SH-SY5Y (cell line): ENCODE measurements at regions not wholly inside any gene's neighbourhood (a gene's known extent, or its start where the extent isn't known, plus 50 kb on each side); places are given as distances from the start of the nearest gene placed in this dataset.

ENCODE experiments used
- GATA2 ChIP-seq: IDR thresholded peaks from 2 replicates; pipeline ENCODE4 v1.6.1; 2011; ENCODE audit warnings: mild to moderate bottlenecking, low read depth, low read length
- GATA3 ChIP-seq: IDR thresholded peaks from 2 replicates; pipeline ENCODE4 v1.6.1; 2011; ENCODE audit warnings: low read depth, mild to moderate bottlenecking, low read length, moderate library complexity

DNA sequence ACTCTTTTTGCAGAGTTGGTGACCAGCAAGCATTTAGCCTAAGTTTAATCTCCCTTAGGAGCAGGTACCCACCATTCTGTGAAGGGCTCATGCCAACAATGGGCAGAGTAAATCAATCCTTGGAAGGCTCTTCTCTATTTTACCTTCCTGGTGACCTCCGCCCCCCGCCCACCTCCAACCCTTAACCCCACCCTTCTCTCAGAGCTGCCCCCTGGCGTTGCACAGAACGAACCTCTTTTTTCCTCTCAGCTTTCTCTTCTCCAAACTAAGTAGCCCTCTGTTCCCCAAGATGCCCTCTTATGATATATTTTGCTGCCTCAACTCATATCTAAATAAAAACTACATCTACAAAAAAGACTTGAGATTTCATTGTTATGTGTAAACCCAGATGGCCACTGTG, 186.8 kb downstream of the SEC16B start:
- TF ChIP-seq GATA2 (no peak), GATA3 (no peak)
